HEK293T (cell line): ENCODE measurements at regions not wholly inside any gene's neighbourhood (a gene's known extent, or its start where the extent isn't known, plus 50 kb on each side); places are given as distances from the start of the nearest gene placed in this dataset.

Source experiments
- CTCF ChIA-PET: fragments of 350-600 bp; formaldehyde crosslinking; extraction: SDS; loops from one replicate; lab custom pipeline; 2021; ENCODE audit warnings: antibody characterized with exemption, inconsistent platforms; lab: Yijun Ruan, JAX
- POLR2A ChIA-PET: fragments of 350-600 bp; formaldehyde crosslinking; extraction: SDS; loops from one replicate; lab custom pipeline; 2020; ENCODE audit warnings: antibody characterized with exemption, inconsistent platforms; lab: Yijun Ruan, JAX
- DNase-seq: peaks from one replicate; pipeline ENCODE4 v3.0.0; 2012; ENCODE audit warnings: mixed read lengths; ENCODE audit errors: extremely low spot score
- ARNT ChIP-seq: fragments of 450-650 bp; IDR thresholded peaks from 2 replicates; pipeline ENCODE4 v1.6.1; 2017; ENCODE audit warnings: mild to moderate bottlenecking
- BHLHE40 ChIP-seq: fragments of 450-650 bp; IDR thresholded peaks from 2 replicates; pipeline ENCODE4 v1.6.1; 2016; ENCODE audit warnings: mild to moderate bottlenecking, moderate library complexity, borderline replicate concordance
- CTBP1 ChIP-seq: fragments of 450-650 bp; IDR thresholded peaks from 2 replicates; pipeline ENCODE4 v1.6.1; 2016; ENCODE audit warnings: borderline replicate concordance
- ELF4 ChIP-seq: fragments of 450-650 bp; IDR thresholded peaks from 2 replicates; pipeline ENCODE4 v1.6.1; 2017; ENCODE audit warnings: antibody characterized with exemption
- FOXA1 ChIP-seq: fragments of 450-650 bp; IDR thresholded peaks from 2 replicates; pipeline ENCODE4 v1.6.1; 2016; ENCODE audit warnings: mild to moderate bottlenecking
- FOXK2 ChIP-seq: fragments of 450-650 bp; IDR thresholded peaks from 2 replicates; pipeline ENCODE4 v1.6.1; 2016; ENCODE audit warnings: mild to moderate bottlenecking
- FOXM1 ChIP-seq: fragments of 450-650 bp; IDR thresholded peaks from 2 replicates; pipeline ENCODE4 v1.6.1; 2017; ENCODE audit warnings: mild to moderate bottlenecking, borderline replicate concordance
- HDGF ChIP-seq: fragments of 450-650 bp; IDR thresholded peaks from 2 replicates; pipeline ENCODE4 v1.6.1; 2017; ENCODE audit warnings: antibody characterized with exemption, borderline replicate concordance
- L3MBTL2 ChIP-seq: fragments of 450-650 bp; conservative IDR thresholded peaks from 2 replicates; pipeline ENCODE4 v1.6.1; 2016; ENCODE audit warnings: mild to moderate bottlenecking
- LEF1 ChIP-seq: fragments of 450-650 bp; IDR thresholded peaks from 2 replicates; pipeline ENCODE4 v1.6.1; 2017; ENCODE audit warnings: mild to moderate bottlenecking, borderline replicate concordance
- NFRKB ChIP-seq: fragments of 450-650 bp; IDR thresholded peaks from 2 replicates; pipeline ENCODE4 v1.6.1; 2016; ENCODE audit warnings: mild to moderate bottlenecking, moderate library complexity
- SP1 ChIP-seq: fragments of 450-650 bp; IDR thresholded peaks from 2 replicates; pipeline ENCODE4 v1.6.1; 2017
- SUZ12 ChIP-seq: fragments of 450-650 bp; IDR thresholded peaks from 2 replicates; pipeline ENCODE4 v1.6.1; 2016; ENCODE audit warnings: mild to moderate bottlenecking
- TARDBP ChIP-seq: fragments of 450-650 bp; IDR thresholded peaks from 2 replicates; pipeline ENCODE4 v1.6.1; 2016
- ZNF384 ChIP-seq: fragments of 450-650 bp; IDR thresholded peaks from 2 replicates; pipeline ENCODE4 v1.6.1; 2016
- TF ChIP-seq, protein P1 (sequence below): fragments of 450-650 bp; IDR thresholded peaks from 2 replicates; pipeline ENCODE4 v1.6.1; 2016

GRCh38 chr9:119801311-119801710 is 432.1 kb upstream of the BRINP1 start:
- DNase-seq: no peak
- POLR2A ChIA-PET: no interaction called here
- CTCF ChIA-PET: no interaction called here
- no peak for TF ChIP-seq FOXA1
- no peak for TF ChIP-seq LEF1
- TF ChIP-seq CTBP1: no peak
- no peak for TF ChIP-seq FOXM1
- no peak for TF ChIP-seq TARDBP
- TF ChIP-seq ELF4: no peak

GRCh38 chr9:119795395-119795794 is 426.2 kb upstream of the BRINP1 start:
- ChIA-PET CTCF (no interaction called here), POLR2A (no interaction called here)
- TF ChIP-seq FOXK2 (no peak), FOXA1 (no peak), FOXM1 (no peak), SP1 (no peak), L3MBTL2 (no peak)
- no peak for DNase-seq

GRCh38 chr9:119794836-119795235 is 425.6 kb upstream of the BRINP1 start:
- no peak for DNase-seq
- ChIA-PET POLR2A (no interaction called here), CTCF (no interaction called here)
- TF ChIP-seq SP1 (no peak), CTBP1 (no peak), LEF1 (no peak), ARNT (no peak), FOXM1 (no peak), NFRKB (no peak), FOXA1 (no peak), ELF4 (no peak), SUZ12 (no peak), FOXK2 (no peak), BHLHE40 (no peak), L3MBTL2 (no peak), TARDBP (no peak), HDGF (no peak), ZNF384 (no peak)
- TF ChIP-seq, protein P1, sequence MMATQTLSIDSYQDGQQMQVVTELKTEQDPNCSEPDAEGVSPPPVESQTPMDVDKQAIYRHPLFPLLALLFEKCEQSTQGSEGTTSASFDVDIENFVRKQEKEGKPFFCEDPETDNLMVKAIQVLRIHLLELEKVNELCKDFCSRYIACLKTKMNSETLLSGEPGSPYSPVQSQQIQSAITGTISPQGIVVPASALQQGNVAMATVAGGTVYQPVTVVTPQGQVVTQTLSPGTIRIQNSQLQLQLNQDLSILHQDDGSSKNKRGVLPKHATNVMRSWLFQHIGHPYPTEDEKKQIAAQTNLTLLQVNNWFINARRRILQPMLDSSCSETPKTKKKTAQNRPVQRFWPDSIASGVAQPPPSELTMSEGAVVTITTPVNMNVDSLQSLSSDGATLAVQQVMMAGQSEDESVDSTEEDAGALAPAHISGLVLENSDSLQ: no peak

GRCh38 chr9:119793218-119793617 is 424.0 kb upstream of the BRINP1 start:
- ChIA-PET POLR2A (no interaction called here), CTCF (no interaction called here)
- no peak for DNase-seq
- TF ChIP-seq CTBP1: no peak
- no peak for TF ChIP-seq FOXA1
- no peak for TF ChIP-seq L3MBTL2
- TF ChIP-seq SUZ12: no peak
- no peak for TF ChIP-seq ZNF384
- TF ChIP-seq BHLHE40: no peak
- TF ChIP-seq ARNT: no peak
- no peak for TF ChIP-seq ELF4
- no peak for TF ChIP-seq SP1
- TF ChIP-seq HDGF: no peak
- TF ChIP-seq FOXK2: no peak
- TF ChIP-seq NFRKB: no peak
- TF ChIP-seq LEF1: no peak
- no peak for TF ChIP-seq TARDBP
- TF ChIP-seq, protein P1: no peak
- no peak for TF ChIP-seq FOXM1

- TF ChIP-seq SUZ12: no peak
- no peak for TF ChIP-seq ZNF384
- TF ChIP-seq, protein P1: no peak
- no peak for TF ChIP-seq NFRKB
- no peak for TF ChIP-seq TARDBP
- TF ChIP-seq L3MBTL2: no peak
- no peak for DNase-seq
- ChIA-PET POLR2A (no interaction called here), CTCF (no interaction called here)
These were observed 423.0 kb upstream of the BRINP1 start for GRCh38 chr9:119792242-119792641.

- POLR2A ChIA-PET: no interaction called here
- TF ChIP-seq BHLHE40 (no peak), NFRKB (no peak), TARDBP (no peak), FOXA1 (no peak), HDGF (no peak), FOXK2 (no peak), SP1 (no peak), ARNT (no peak), ZNF384 (no peak), SUZ12 (no peak), ELF4 (no peak), CTBP1 (no peak), L3MBTL2 (no peak), FOXM1 (no peak), LEF1 (no peak)
- TF ChIP-seq, protein P1: no peak
- CTCF ChIA-PET: no interaction called here
- DNase-seq: no peak
These were observed 420.8 kb upstream of the BRINP1 start for GRCh38 chr9:119789987-119790386.
